ENCODE measurements at regions not wholly inside any gene's neighbourhood (a gene's known extent, or its start where the extent isn't known, plus 50 kb on each side); places are given as distances from the start of the nearest gene placed in this dataset.
"Not testable (repeated sequence)": the region's sequence is repeated elsewhere in the genome, so short reads cannot be mapped to it uniquely, and the experiment has no call there.

DNA sequence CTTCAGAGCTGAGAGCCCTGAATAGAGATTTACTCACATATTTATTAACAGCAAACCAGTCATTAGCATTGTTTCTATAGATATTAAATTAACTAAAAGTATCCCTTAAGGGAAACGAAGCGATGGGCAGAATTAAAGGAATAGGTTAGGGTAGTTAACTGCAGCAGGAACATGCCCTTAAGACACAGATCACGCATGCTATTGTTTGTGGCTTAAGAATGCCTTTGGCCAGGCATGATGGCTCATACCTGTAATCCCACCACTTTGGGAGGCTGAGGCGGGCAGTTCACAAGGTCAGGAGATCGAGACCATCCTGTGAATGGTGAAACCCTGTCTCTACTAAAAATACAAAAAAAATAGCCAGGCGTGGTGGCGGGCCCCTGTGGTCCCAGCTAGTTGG lies 310.9 kb upstream of the MEX3C start:
- TF ChIP-seq FOXM1 (IDR thresholded peaks at IDR 0.05; ENCODE audit: low read depth), result not testable (repeated sequence)
- TF ChIP-seq, protein P1, sequence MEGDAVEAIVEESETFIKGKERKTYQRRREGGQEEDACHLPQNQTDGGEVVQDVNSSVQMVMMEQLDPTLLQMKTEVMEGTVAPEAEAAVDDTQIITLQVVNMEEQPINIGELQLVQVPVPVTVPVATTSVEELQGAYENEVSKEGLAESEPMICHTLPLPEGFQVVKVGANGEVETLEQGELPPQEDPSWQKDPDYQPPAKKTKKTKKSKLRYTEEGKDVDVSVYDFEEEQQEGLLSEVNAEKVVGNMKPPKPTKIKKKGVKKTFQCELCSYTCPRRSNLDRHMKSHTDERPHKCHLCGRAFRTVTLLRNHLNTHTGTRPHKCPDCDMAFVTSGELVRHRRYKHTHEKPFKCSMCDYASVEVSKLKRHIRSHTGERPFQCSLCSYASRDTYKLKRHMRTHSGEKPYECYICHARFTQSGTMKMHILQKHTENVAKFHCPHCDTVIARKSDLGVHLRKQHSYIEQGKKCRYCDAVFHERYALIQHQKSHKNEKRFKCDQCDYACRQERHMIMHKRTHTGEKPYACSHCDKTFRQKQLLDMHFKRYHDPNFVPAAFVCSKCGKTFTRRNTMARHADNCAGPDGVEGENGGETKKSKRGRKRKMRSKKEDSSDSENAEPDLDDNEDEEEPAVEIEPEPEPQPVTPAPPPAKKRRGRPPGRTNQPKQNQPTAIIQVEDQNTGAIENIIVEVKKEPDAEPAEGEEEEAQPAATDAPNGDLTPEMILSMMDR (IDR thresholded peaks at IDR 0.05), result not testable (repeated sequence)

Measured in SK-N-SH (cell line).